T-helper 9 cell (primary cell): ENCODE measurements at regions not wholly inside any gene's neighbourhood (a gene's known extent, or its start where the extent isn't known, plus 50 kb on each side); places are given as distances from the start of the nearest gene placed in this dataset.

Source experiments
- DNase-seq: peaks from one replicate; pipeline ENCODE4 v3.0.0-alpha.2; 2020

DNA sequence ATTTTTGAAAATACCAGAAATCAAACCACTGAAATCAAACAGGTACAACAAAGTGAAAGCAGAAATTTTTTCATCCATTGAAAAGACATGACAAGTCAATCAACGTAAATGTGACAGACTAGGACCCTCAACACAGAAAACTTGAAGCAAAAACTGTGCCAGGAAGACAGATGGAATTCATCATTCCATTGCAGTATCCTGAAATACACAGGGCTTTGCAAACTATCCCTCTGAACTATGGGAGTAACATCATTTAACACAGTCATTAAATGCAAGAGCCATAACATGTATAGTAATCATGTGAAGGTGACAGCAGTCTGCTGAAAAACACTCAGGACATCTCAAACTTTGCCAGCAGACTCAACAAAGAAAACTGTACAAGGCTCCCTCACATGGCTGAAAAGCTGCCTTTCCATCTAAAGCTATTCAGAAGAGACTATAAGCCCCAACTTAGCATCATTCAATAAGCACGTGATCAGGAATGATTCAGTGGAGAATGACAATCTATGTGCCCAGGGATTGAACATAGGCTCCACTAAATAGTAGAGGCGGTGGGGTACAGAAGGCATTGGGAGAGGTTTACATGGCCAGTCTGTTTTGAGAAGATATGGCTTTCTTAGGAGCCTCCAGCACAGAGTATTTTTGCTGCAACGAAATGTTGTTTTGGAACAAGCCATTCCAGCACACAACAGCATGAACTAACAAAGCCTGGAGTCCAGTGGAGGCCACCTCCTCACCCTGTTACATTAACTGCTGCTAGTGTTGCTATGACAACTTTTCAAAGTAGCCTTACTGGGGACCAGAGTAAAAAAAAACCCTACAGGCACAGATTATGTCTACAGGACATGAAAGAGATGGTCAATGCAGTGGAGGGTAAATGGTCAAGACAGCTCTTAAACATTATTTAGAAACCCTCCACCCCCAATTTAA, 274.5 kb upstream of the NOCT start:
- no peak for DNase-seq

DNA sequence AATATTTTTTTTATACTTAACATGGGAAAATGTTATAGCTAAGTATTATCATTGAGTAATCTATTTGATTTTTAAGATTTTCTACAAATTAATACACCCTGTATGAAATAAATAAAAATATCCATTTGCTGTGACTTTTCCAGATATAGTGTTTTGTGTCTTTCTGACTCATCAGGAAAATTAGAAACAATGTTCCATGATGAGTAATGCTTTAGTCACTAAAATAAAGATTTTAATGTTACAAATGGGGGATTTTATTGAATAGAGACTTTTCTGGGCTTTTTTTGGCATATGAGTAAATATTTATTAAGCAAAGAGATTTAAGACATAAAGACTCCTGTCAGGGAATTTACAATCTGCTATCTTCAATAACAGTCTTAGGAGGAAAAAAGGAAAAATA, 279.2 kb upstream of the NOCT start:
- no peak for DNase-seq

DNA sequence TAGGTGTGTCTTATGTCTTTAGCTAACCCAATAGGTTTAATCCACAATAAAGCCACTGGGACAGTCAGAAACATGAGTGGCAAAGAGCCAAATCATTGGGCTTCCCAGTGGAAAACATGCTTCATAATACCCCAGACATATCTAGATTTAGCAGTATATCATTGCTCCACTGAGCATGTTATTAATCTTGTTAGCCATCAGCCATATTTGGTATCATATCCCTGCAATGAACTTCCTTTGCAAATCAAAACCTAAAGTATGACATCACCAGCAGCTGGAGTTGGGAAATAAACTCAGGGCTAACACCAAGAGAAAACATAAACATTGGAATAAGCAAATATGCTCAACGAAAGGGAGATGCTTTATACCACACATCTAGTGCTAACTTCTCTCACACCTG, 280.8 kb upstream of the NOCT start:
- no peak for DNase-seq

DNA sequence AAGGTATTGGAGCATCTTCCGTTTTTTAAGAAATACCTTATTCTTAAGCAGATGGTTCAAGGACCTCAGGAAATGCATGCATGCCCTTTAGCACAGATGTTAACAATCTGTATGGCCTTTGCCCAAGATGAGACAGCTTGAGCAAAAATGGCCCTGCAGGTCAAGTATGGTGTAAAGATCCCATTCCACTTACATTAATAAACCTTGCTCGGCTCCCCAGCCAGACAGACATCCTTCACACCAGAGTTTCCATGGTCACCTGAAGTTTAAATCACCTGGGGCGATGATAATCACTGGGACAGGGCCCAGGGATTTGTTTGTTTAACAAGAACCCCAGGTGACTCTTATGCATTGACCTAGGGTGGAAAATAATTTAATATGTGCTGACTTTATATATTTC, 287.0 kb upstream of the NOCT start:
- DNase-seq = no peak

DNA sequence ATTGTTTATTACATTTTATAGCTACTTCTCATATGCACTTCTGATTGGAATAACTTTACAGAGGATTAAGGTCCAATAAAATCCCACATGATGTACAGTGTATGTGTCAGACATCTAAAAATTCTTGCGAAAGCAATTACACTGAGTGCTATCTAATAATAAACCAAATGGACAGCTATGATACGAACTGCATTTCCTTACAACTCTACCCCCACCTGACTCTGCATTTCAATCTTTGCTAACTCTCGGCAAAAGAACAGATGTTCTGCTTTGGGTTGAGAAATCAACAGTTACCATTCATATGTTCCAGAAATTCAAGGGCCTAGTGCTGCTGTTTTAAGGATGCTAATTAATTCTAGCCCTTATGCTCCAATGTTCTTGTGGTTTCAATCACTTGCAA, 287.9 kb upstream of the NOCT start:
- no peak for DNase-seq

DNA sequence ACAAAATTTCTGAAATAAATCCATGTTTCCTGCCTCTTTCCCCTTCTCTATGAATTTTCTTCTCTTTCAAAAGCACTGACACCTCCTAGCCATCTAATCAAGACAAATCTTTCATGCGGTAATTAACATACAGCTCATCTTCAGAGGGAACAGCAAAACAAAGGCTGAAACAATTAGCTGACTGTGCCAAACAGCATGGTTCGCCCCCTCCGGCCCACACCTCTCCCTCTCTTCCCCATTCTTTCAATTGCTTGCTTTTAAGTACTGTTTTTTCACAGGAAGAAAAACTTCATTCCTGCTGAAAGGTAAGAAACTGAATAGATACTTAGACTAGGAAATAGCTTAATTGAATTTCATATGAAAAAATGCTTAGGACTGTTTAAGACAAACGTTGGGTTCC, 291.1 kb upstream of the NOCT start:
- no peak for DNase-seq

DNA sequence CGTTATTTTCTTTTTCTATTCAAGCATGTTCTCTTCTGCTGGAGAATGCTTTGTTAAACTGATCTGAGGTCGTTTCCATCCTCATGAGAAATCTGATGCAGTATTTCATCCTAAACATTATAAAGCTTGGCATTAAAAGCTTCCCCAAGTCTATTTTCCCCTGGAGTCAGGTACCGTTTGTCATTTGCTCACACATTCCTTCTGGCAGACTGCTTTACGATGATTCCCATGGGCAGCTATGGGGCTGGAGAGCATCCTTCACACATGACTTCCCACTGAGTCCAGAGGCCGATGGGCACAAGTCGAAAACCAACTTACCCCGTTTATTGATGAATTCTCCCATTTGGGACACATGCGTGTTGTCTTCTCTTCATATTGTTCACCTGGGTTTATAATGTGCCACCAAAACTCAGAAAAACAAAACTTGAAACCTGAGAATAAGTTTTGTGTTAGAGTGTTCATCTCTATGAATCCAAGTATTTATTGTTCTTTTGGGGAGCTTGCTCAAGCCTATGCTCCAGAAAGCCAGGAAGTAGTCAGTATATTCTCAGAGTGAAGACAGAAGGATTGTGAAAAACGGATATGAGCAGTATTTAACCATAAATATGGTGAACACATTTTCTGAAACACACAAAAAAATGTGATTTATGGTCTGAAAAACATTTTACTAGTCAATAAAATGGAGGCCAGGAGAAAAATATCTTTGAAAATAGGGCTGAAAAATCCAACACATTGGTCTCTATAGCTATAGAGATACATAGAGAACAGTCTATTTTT, 298.8 kb upstream of the NOCT start:
- DNase-seq = no peak

DNA sequence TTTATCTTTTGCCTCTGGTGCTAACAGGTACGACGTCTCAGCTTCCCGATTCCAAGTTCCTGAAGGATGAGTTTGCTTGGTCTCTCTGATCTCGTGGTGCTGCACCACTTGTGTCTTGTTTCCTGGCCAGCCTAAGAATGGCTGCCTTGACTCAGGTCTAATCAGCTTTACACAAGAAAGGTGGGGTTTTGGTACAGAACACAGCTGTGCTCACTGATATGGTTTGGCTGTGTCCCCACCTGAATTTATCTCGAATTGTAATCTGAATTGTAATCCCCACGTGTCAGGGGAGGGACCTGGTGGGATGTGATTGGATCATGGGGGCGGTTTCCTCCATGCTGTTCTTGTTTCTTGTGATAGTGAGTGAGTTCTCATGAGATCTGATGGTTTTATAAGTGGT, 305.3 kb upstream of the NOCT start:
- no peak for DNase-seq

DNA sequence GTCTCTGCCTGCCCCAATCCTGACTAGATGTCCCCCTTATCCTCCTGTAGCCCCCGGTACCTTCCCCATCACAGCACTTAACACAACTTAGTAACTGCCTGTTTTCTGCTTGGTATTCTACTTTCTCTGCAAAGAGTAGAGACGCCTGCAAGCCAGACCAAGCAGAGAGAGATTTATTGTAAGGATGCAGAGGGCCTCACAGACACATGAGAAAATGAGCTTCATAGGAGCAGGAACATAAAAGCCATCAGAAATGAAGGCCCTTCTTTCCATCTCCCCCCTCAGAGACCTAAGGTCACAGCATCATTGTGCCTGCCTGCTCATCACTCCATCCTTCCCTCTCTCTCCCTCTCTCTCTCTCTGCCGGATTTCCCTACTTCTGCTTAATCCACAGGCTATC, 305.7 kb upstream of the NOCT start:
- no peak for DNase-seq

DNA sequence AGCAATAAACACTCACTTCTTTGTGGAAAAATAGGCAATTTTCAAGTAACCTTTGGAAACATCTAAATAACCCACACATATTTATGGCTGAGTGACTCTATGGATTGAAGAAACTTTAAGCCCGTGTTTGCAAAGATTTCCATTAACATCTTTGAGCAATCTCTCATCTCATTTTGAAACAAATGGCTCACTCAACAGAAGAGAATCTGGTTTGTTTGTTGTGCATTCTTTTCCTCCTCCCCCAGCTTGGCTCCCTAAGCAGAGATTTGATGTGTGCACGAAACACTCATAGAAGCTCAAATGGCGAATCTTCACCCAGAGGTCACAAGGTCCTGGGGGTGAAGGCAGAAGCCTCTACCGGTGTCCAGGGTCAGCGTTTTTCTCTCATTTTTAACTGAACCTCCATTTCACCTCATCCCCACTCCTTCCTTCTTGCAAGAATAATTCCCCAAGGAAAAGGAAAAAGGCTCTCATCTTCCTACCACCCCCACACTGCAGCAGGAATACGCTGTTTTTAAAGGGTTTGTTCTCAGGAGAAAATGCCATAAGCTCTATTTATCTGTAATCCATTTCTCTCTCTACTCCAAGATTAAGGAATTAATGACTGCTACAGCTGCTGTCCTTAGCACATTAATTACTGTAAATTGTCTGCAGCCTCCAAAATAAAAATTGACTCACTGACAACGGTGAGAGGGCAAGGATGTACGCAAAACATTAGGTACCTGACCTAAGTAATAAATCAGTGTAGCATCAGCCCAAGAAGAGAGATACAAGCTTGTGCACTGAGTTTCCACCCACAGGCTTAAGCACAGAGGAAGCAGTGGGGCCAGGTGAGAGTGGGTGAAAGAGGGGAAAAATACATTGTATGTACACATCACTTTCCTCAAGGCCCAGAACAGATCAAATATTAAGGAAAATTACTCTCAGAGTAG, 307.6 kb upstream of the NOCT start:
- no peak for DNase-seq

DNA sequence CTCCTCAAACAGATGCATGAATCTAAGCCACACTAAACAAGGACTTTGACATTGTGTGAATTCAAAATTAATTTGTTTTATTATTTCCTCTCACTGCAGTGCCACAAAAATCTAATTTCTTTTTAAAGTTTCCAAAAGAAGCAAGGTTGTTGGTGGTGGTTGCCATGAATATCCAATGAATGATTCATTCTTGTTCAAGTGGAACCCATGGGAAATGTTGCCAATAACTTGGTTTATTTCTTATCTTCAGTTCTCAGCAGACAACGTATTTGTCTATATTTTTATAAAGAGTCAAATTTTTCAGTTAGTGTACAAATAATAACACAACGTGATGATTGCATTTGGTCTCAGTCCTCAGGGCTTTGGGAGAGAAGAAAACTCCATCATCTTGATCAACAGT, 309.4 kb upstream of the NOCT start:
- DNase-seq = no peak

DNA sequence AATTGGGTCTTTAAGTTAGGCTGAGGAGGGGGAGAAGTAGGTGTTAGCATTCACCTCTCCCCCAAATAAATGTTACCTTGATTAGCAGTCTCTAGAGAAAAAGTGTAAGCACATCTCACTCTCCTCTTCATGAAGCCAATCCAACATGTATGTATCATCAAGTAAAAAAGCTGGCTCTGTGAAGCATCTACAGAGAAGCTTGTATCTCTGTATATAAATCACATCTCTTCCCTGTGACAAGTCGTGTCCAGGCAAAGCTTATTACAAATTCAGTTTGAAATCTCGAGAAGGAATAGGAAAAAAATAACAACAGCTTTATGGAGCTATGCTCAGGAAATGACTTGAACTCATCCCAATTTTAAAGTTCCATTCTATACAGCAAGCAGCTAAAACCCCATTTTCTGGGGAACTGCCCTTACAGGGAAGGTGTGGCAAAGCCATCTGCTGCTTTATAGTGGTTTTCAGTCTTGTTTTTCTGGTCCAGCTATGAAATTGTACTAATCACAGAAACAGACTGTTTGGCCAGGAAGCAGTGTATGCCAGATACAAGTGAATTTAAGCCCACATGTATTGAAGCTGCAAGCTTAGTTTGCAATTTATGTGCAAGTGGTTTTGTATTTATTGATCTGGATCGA, 313.3 kb upstream of the NOCT start:
- DNase-seq = no peak

DNA sequence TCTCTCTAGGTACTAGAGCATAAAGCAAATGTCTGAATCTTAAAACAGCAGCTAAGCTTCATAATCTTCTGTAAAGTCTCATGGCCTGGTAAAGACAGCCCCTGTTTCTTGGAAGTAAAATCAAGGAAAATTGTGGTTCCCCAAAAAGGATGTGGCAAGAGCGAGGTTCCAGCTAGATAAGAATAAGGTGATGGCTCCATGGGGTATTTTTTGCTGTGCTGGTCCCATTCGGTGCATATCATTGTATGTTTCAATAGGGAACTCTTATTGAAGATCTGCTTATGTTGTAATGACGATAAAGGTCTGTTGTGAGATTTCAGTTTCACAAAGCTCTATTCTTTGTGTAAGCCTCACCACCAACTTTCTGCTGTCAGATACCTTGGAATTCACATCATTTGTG, 316.9 kb upstream of the NOCT start:
- no peak for DNase-seq

DNA sequence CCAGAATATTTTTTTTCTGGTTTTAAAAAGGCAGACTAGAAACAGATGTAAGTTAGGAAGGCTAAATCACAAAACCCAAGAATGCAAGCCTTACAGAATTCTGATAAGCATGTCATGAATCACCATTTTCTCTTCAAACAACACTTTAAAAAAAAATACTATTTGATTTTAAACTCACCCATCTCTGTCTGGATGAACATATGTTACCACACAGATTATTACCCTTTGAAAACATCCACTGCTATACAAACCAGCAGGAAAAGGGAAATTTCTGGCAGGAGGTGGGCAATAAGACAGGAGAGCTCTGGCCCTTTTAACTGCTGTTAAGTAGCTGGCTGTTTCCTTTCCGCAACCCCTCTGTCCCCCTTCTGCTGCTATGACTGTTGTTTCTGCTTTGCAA, 317.7 kb upstream of the NOCT start:
- no peak for DNase-seq

DNA sequence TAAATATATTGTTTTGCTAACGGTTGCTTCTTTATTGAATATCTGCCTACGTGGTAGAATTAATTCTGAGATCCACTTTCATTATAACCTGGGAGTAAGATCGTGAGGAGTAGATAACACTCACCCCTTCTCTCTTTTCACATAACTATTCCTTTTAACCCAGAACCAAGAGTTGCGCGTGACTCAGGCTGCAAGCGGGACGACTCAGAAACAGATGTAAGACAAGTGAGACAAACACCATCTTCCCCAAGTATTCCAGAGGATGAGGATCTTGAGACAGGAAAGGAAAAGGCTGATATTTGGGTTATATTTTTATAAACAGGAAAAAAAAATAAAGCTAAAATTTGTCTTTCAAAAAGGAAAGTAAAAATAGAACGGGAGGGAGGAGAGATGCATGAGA, 318.8 kb upstream of the NOCT start:
- no peak for DNase-seq

DNA sequence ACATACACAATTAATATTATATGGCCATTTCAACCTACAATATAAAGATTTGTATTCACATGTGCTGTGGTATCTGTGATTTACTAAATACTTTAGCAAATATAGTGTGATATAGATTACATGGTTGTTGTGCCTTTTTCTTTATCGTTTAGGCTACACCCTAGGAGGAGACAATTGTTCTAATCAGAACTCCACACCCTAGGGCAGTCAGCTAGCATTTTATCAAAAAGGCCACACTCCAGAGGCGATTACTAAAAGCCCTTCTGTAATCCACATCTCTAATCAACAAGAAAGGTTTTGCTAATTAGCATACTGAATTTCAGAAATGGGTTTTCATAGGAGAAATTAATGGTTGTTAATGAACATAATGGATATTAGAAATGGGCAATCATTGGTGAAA, 319.5 kb upstream of the NOCT start:
- no peak for DNase-seq

DNA sequence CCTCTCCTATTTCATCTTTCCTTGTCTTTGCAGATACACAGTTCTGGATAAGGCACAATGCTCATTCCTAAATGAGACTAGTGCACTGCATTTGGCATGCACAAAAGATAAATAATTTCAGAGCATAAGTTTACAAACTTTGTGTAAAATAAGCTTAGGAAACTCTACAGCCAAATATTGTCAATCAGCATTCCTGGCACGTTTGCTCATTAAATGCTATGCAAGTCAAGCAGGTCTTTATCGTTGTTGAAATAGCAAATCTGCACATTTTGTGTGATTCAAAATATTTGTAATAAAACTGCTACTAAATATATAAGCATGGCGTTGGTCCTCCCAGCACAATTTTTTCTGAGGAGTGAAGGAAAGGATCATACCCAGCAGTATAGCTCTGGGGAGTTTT, 322.1 kb upstream of the NOCT start:
- no peak for DNase-seq

DNA sequence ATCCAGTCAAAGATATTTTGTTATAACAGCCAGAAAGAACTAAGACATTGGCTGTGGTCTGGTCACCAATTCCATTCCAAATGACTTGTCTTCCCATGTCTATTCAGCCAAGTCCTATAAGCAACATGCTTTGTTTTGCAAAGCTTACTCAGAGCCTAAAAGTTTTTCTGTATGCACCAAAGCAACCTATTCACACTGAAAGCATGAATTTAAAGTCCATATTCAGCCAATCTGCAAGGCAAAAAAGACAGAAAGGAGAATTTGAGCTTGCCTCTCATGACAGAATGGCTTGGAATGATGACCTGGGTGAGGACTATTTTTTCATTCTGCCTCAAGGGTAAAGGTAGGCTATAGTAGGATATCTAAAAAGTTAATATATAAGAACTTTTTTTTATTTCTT, 323.2 kb upstream of the NOCT start:
- DNase-seq = no peak

DNA sequence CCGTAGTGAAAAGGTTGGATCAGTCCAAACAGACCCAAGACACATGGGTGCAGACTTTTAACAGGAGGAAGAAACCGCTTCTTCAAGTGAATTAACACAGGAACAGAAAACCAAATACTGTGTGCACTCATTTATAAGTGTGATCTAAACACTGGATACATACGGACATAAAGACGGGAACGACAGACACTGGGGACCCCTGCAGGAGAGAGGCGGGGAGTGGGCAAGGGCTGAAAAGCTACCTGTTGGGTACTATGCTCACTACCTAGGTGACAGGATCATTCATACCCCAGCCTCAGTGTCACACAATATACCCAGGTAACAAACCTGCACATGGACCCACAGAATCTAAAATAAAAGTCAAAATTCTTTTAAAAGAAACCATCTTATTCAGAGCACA, 326.0 kb upstream of the NOCT start:
- no peak for DNase-seq

DNA sequence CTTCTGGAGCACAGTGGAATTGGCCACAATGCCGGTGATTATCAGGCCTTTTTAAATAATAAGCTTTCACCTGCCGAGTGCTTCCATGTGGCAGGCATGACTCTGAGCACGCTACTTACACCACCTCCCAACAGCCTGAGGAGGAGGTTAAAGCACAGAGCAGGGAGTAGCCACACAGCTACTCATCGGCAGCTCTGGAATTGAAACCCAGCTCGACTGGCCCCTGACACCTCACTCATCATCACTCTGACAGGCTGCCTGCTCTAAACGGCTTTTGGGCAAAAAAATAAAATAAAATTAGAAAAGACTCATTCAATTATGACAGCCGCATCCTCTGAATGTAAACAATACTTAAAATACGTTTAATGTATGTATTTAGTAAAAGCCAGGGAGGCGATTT, 326.4 kb upstream of the NOCT start:
- DNase-seq = no peak

DNA sequence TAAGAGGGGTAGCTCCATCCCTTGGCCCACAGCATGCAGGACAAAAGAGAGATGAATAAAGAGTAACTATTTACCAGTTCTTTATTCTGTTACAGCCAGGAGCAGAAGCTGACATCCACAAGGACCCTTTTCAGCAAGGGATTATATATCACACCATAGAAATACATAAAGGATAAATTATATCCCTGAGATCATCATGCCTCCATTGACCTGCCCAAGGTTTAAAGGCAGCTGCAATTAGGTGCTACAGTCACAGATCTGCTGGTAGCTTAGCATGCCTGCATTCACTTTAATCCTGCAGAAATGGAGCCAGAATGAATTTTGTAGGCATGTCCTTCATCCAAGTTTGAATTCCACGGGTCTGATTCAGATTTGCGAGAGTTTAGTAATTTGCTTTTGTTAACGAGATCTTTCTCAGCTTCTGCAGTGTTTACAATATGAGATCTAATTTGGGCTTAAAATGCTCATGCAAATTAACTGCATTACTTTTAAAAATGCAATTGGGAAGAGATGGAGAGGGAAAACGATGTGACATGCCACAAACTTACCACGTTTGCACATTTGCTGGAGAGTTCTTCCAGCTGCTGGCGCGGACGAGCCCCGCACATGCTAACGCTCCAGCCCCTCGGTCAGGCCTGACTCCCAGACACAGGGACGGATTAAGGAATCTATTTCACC, 327.0 kb upstream of the NOCT start:
- no peak for DNase-seq
